HEK293 (cell line): ENCODE measurements at regions not wholly inside any gene's neighbourhood (a gene's known extent, or its start where the extent isn't known, plus 50 kb on each side); places are given as distances from the start of the nearest gene placed in this dataset.

ENCODE experiments used
- ATF2 ChIP-seq: fragments of 450-650 bp; formaldehyde crosslinking; IDR thresholded peaks from 2 replicates; pipeline ENCODE4 v1.5.1; 2016; ENCODE audit warnings: missing biosample characterization, missing genetic modification characterization, low read depth
- CTCF ChIP-seq: fragments of 450-650 bp; formaldehyde crosslinking; IDR thresholded peaks from 2 replicates; pipeline ENCODE4 v1.5.1; 2016; ENCODE audit warnings: missing biosample characterization, missing genetic modification characterization
- ELK4 ChIP-seq: IDR thresholded peaks from 2 replicates; pipeline ENCODE4 v1.6.1; 2011; ENCODE audit warnings: mild to moderate bottlenecking, low read depth, low read length, borderline replicate concordance
- ZNF132 ChIP-seq: fragments of 450-650 bp; formaldehyde crosslinking; IDR thresholded peaks from 2 replicates; pipeline ENCODE4 v1.5.1; 2017; ENCODE audit warnings: missing biosample characterization, missing genetic modification characterization, borderline replicate concordance
- ZNF274 ChIP-seq, 2 experiments: fragments of 200-500 bp in 1 of 2; fragments of 450-650 bp in 1 of 2; sonication (Bioruptor generic) in 1 of 2; formaldehyde crosslinking in 1 of 2; IDR thresholded peaks; 2 replicates each; pipeline versions ENCODE4 v1.5.1 to v1.6.1; 2014 to 2016; ENCODE audit warnings: borderline replicate concordance in 1 of 2, inconsistent platforms in 1 of 2, low read length in 1 of 2, missing biosample characterization in 1 of 2, missing genetic modification characterization in 1 of 2
- ZNF350 ChIP-seq: fragments of 450-650 bp; formaldehyde crosslinking; IDR thresholded peaks from 2 replicates; pipeline ENCODE4 v1.5.0; 2017; ENCODE audit warnings: missing biosample characterization, mild to moderate bottlenecking, missing genetic modification characterization
- ZNF366 ChIP-seq: fragments of 450-650 bp; formaldehyde crosslinking; conservative IDR thresholded peaks from 2 replicates; pipeline ENCODE4 v1.5.1; 2016; ENCODE audit warnings: missing biosample characterization, missing genetic modification characterization
- ZNF416 ChIP-seq: fragments of 450-650 bp; formaldehyde crosslinking; IDR thresholded peaks from 2 replicates; pipeline ENCODE4 v1.5.1; 2016; ENCODE audit warnings: missing biosample characterization, missing genetic modification characterization

GRCh38 chr1:221337106-221337505 is 404.8 kb downstream of the DUSP10 start:
- TF ChIP-seq ZNF366 (tag by site-specific recombination) (no peak), CTCF (tag by site-specific recombination) (no peak), ZNF416 (tag by site-specific recombination) (no peak), ZNF274 (IDR thresholded peaks at IDR 0.05; ENCODE audit: low read length) (no peak), ZNF274 (tag by site-specific recombination; IDR thresholded peaks at IDR 0.05; ENCODE audit: borderline replicate concordance) (no peak), ZNF350 (tag by site-specific recombination) (no peak), ZNF132 (tag by site-specific recombination) (no peak), ATF2 (tag by site-specific recombination) (no peak), ELK4 (no peak)
